Activated naive CD8-positive, alpha-beta T cell treated with anti-CD3 and anti-CD28 coated beads, Interleukin-2, amount 10 ng/mL, durations not matched to agents 7 days and 5 days (primary cell): ENCODE measurements at regions not wholly inside any gene's neighbourhood (a gene's known extent, or its start where the extent isn't known, plus 50 kb on each side); places are given as distances from the start of the nearest gene placed in this dataset.

ENCODE experiments used
- ATAC-seq: fragments of 150-1000 bp; cut with Tn5 transposase; one replicate; pipeline ENCODE4 v1.10.0; 2021; ENCODE audit warnings: low read depth, moderate library complexity
- POLR2A ChIA-PET: fragments of 350-600 bp; sonication (Branson Sonifier 250); formaldehyde crosslinking; loops from one replicate; lab custom pipeline; 2021; ENCODE audit warnings: antibody characterized with exemption; lab: Charles Lee
- DNase-seq: peaks from one replicate; pipeline ENCODE4 v3.0.0; 2021
- H3K27ac Mint-ChIP-seq: one replicate; pipeline ENCODE4 v1.8.0; 2022; ENCODE audit warnings: mild to moderate bottlenecking, mixed read lengths
- H3K27me3 Mint-ChIP-seq: one replicate; pipeline ENCODE4 v1.8.0; 2022; ENCODE audit warnings: mild to moderate bottlenecking, moderate library complexity, mixed read lengths
- H3K36me3 Mint-ChIP-seq: one replicate; pipeline ENCODE4 v1.8.0; 2021; ENCODE audit warnings: mild to moderate bottlenecking, mixed read lengths
- H3K4me1 Mint-ChIP-seq: one replicate; pipeline ENCODE4 v1.8.0; 2021; ENCODE audit warnings: mixed read lengths
- H3K4me3 Mint-ChIP-seq: one replicate; pipeline ENCODE4 v1.8.0; 2022; ENCODE audit warnings: mild to moderate bottlenecking, moderate library complexity, mixed read lengths
- H3K9me3 Mint-ChIP-seq: one replicate; pipeline ENCODE4 v1.8.0; 2021; ENCODE audit warnings: mixed read lengths

GRCh38 chr6:137434640-137435039 is 59.6 kb downstream of the OLIG3 start:
- DNase-seq = no peak
- peaks cover 26% of the 10 kb centered on the region for H3K27me3 Mint-ChIP-seq
- POLR2A ChIA-PET = no interaction called here

GRCh38 chr6:137432054-137432611 is 62.1 kb downstream of the OLIG3 start:
- Mint-ChIP-seq H3K36me3 (no peaks in the 10 kb centered on the region), H3K4me1 (peaks cover 2% of the 10 kb centered on the region), H3K4me3 (no peak overlapping the region), H3K27me3 (peaks cover 19% of the 10 kb centered on the region), H3K27ac (no peak overlapping the region), H3K9me3 (no peaks in the 10 kb centered on the region)
- ATAC-seq = no peak
- no peak for DNase-seq
- POLR2A ChIA-PET = no interaction called here

More at GRCh38 chr6:137434640-137435039, 59.6 kb downstream of the OLIG3 start:
- H3K9me3 Mint-ChIP-seq = no peaks in the 10 kb centered on the region
- H3K4me3 Mint-ChIP-seq = no peak overlapping the region
- H3K36me3 Mint-ChIP-seq = no peaks in the 10 kb centered on the region
- no peak overlapping the region for H3K27ac Mint-ChIP-seq
- ATAC-seq = no peak
- peaks cover 2% of the 10 kb centered on the region for H3K4me1 Mint-ChIP-seq

GRCh38 chr6:137430954-137431353 is 63.2 kb downstream of the OLIG3 start:
- POLR2A ChIA-PET = no interaction called here
- Mint-ChIP-seq H3K36me3 (no peaks in the 10 kb centered on the region), H3K27me3 (peaks cover 16% of the 10 kb centered on the region), H3K4me1 (peaks cover 2% of the 10 kb centered on the region), H3K27ac (no peak overlapping the region), H3K9me3 (no peaks in the 10 kb centered on the region), H3K4me3 (no peak overlapping the region)
- DNase-seq (no peak), ATAC-seq (no peak)

GRCh38 chr6:137427656-137428290 is 66.4 kb downstream of the OLIG3 start:
- Mint-ChIP-seq H3K27ac (no peak overlapping the region), H3K36me3 (no peaks in the 10 kb centered on the region), H3K4me1 (peaks cover 13% of the 10 kb centered on the region), H3K4me3 (no peak overlapping the region), H3K9me3 (no peaks in the 10 kb centered on the region), H3K27me3 (peaks cover 13% of the 10 kb centered on the region)
- DNase-seq (no peak), ATAC-seq (no peak)
- POLR2A ChIA-PET = no interaction called here

GRCh38 chr6:137426007-137426689 is 68.0 kb downstream of the OLIG3 start:
- H3K27ac Mint-ChIP-seq = no peak overlapping the region
- H3K27me3 Mint-ChIP-seq = peaks cover 7% of the 10 kb centered on the region
- no peak for DNase-seq
- ATAC-seq = no peak
- no peak overlapping the region for H3K4me3 Mint-ChIP-seq
- peaks cover 2% of the 10 kb centered on the region for H3K36me3 Mint-ChIP-seq
- POLR2A ChIA-PET = no interaction called here
- peaks cover 2% of the 10 kb centered on the region for H3K9me3 Mint-ChIP-seq
- peaks cover 11% of the 10 kb centered on the region for H3K4me1 Mint-ChIP-seq

GRCh38 chr6:137424251-137424650 is 69.9 kb downstream of the OLIG3 start:
- Mint-ChIP-seq H3K9me3 (peaks cover 2% of the 10 kb centered on the region), H3K27me3 (no peaks in the 10 kb centered on the region), H3K27ac (no peak overlapping the region), H3K4me3 (peak overlapping the region; percentile 4), H3K36me3 (peaks cover 2% of the 10 kb centered on the region), H3K4me1 (peaks cover 11% of the 10 kb centered on the region)
- POLR2A ChIA-PET = no interaction called here
- ATAC-seq (peak; percentile 33), DNase-seq (no peak)

GRCh38 chr6:137423451-137424168 is 70.6 kb downstream of the OLIG3 start:
- DNase-seq (no peak), ATAC-seq (no peak)
- peaks cover 2% of the 10 kb centered on the region for H3K36me3 Mint-ChIP-seq
- H3K4me1 Mint-ChIP-seq = peaks cover 11% of the 10 kb centered on the region
- H3K9me3 Mint-ChIP-seq = peaks cover 2% of the 10 kb centered on the region
- no peak overlapping the region for H3K27ac Mint-ChIP-seq
- no peak overlapping the region for H3K4me3 Mint-ChIP-seq
- POLR2A ChIA-PET = no interaction called here
- peaks cover under 1% of the 10 kb centered on the region for H3K27me3 Mint-ChIP-seq

- ATAC-seq = no peak
- H3K36me3 Mint-ChIP-seq = peaks cover 2% of the 10 kb centered on the region
- POLR2A ChIA-PET = no interaction called here
- H3K27me3 Mint-ChIP-seq = peaks cover 22% of the 10 kb centered on the region
- no peak for DNase-seq
- H3K9me3 Mint-ChIP-seq = peaks cover 2% of the 10 kb centered on the region
- no peak overlapping the region for H3K27ac Mint-ChIP-seq
- no peak overlapping the region for H3K4me3 Mint-ChIP-seq
- H3K4me1 Mint-ChIP-seq = peaks cover 8% of the 10 kb centered on the region
These were observed 76.8 kb downstream of the OLIG3 start for GRCh38 chr6:137417396-137417795.

GRCh38 chr6:137416376-137417109 is 77.7 kb downstream of the OLIG3 start:
- ATAC-seq = no peak
- H3K27ac Mint-ChIP-seq = no peak overlapping the region
- H3K4me1 Mint-ChIP-seq = peaks cover 8% of the 10 kb centered on the region
- H3K9me3 Mint-ChIP-seq = no peaks in the 10 kb centered on the region
- H3K27me3 Mint-ChIP-seq = peaks cover 27% of the 10 kb centered on the region
- H3K4me3 Mint-ChIP-seq = no peak overlapping the region
- no peak for DNase-seq
- POLR2A ChIA-PET = no interaction called here
- no peaks in the 10 kb centered on the region for H3K36me3 Mint-ChIP-seq

- DNase-seq (no peak), ATAC-seq (no peak)
- Mint-ChIP-seq H3K27ac (no peak overlapping the region), H3K4me3 (peak overlapping the region; percentile 76), H3K9me3 (no peaks in the 10 kb centered on the region), H3K4me1 (peaks cover 8% of the 10 kb centered on the region), H3K27me3 (peaks cover 33% of the 10 kb centered on the region), H3K36me3 (no peaks in the 10 kb centered on the region)
- POLR2A ChIA-PET = no interaction called here
These were observed 78.4 kb downstream of the OLIG3 start for GRCh38 chr6:137415834-137416190.

GRCh38 chr6:137415127-137415833 is 78.9 kb downstream of the OLIG3 start:
- Mint-ChIP-seq H3K4me3 (peak overlapping the region; percentile 76), H3K36me3 (no peaks in the 10 kb centered on the region), H3K4me1 (peaks cover 8% of the 10 kb centered on the region), H3K27me3 (peaks cover 35% of the 10 kb centered on the region), H3K9me3 (no peaks in the 10 kb centered on the region), H3K27ac (peak overlapping the region; percentile 1)
- peak; percentile 95 for ATAC-seq
- peak; percentile 45 for DNase-seq
- POLR2A ChIA-PET = no interaction called here

GRCh38 chr6:137414599-137414998 is 79.6 kb downstream of the OLIG3 start:
- no peaks in the 10 kb centered on the region for H3K9me3 Mint-ChIP-seq

More at GRCh38 chr6:137414599-137414998, 79.6 kb downstream of the OLIG3 start:
- H3K4me1 Mint-ChIP-seq = peaks cover 8% of the 10 kb centered on the region
- no peak overlapping the region for H3K27ac Mint-ChIP-seq
- DNase-seq (no peak), ATAC-seq (no peak)
- H3K36me3 Mint-ChIP-seq = no peaks in the 10 kb centered on the region
- peak overlapping the region; percentile 76 for H3K4me3 Mint-ChIP-seq
- H3K27me3 Mint-ChIP-seq = peaks cover 37% of the 10 kb centered on the region
- POLR2A ChIA-PET = no interaction called here
